DMS114 treated with DMSO at 0.1 percent for 48 hours (cell line): ENCODE measurements at regions not wholly inside any gene's neighbourhood (a gene's known extent, or its start where the extent isn't known, plus 50 kb on each side); places are given as distances from the start of the nearest gene placed in this dataset.
"Not testable (repeated sequence)": the region's sequence is repeated elsewhere in the genome, so short reads cannot be mapped to it uniquely, and the experiment has no call there.

Source experiments
- DNase-seq: peaks from one replicate; lab custom pipeline; 2025; ENCODE audit not compliant: unreplicated experiment; lab: John Stamatoyannopoulos, UW

DNA sequence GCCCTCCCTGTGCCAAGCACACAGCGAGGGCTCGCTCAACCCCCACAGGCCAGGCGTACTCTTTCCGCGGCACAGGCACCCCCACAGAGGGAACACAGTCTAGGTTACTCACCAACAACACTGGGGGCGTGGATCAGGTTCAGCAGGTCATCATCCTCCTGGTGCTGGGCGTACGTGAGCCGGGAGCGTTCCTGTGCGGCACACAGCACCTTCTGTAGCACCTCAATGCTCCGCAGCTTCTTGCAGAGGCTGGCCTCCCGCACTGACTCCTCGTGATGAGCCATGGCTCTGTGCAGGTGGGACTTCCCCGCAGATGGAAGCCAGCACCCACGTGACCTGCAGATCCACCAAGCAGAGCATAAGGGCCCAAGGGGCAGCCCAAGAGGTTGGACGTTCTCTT is 296.8 kb downstream of the GOLGA6L6 start:
- DNase-seq, result not testable (repeated sequence)

DNA sequence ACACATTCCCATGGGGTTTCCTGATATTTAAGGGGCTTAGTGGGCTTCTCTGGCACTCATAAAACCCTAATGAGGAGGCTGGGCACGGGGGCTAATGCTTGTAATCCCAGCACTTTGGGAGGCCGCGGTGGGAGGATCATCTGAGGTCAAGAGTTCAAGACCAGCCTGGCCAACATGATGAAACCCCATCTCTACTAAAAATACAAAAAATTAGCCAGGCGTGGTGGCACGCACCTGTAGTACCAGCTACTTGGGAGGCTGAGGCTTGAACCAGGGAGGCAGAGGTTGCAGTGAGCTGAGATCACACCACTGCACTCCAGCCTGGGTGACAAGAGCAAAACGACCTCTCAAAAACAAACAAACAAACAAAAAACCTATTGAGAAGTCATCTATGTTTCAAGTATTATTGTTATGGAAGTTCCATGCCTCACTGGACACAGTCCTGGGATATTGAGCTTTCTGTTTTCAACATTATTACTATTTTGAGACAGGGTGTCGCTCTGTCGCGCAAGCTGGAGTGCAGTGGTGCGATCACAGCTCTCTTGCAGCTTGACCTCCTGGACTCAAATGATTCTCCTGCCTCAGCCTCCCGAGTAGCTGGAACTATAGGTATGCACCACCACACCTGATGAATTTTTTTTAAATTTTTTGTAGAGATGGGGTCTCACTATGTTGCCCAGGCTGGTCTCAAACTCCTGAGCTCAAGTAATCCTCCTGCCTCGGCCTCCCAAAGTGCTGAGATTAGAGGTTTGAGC is 297.9 kb downstream of the GOLGA6L6 start:
- DNase-seq, result not testable (repeated sequence)

DNA sequence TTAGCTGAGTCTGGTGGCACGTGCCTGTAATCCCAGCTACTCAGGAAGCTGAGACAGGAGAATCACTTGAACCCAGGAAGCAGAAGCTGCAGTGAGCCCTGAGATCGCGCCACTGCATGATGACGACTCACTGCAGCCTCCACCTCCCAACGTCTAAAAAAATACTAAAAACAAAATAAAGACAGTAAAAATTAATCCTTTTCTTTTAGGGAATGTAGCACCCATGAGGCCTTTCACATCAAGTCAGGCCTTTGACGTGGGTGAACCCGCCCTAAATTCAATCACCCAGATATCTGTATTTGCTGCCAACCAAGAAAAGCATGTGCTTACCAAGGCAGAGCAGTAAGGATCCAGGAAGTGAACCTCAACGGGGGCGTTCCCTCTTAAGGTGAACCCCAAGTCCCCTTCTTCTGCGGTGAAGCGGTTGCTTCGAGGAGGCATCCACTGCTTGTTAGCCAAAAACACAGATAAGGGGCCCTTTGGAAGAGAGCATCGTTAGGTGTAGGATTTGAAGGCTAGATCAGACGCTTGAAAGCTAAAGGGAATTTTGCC is 301.2 kb downstream of the GOLGA6L6 start:
- not testable (repeated sequence) for DNase-seq

DNA sequence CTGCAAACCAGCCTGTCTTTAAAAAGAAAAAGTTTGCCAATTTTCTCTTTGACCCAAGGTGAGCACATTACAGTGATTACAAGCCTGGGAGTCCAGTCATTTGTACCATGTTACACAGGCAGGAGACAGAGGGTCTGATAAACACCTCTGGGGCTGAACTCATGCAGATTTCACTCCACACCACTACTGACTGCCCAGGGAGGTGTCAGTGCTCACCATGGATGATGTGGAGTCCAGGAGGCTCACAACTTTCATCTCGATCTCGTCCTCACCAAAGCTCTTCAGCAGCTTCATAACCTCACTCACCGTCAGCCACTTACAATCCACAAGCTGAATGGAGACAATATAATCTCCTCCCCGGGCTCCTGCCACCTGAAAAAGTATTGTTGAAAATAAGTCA is 302.4 kb downstream of the GOLGA6L6 start:
- DNase-seq, result not testable (repeated sequence)

DNA sequence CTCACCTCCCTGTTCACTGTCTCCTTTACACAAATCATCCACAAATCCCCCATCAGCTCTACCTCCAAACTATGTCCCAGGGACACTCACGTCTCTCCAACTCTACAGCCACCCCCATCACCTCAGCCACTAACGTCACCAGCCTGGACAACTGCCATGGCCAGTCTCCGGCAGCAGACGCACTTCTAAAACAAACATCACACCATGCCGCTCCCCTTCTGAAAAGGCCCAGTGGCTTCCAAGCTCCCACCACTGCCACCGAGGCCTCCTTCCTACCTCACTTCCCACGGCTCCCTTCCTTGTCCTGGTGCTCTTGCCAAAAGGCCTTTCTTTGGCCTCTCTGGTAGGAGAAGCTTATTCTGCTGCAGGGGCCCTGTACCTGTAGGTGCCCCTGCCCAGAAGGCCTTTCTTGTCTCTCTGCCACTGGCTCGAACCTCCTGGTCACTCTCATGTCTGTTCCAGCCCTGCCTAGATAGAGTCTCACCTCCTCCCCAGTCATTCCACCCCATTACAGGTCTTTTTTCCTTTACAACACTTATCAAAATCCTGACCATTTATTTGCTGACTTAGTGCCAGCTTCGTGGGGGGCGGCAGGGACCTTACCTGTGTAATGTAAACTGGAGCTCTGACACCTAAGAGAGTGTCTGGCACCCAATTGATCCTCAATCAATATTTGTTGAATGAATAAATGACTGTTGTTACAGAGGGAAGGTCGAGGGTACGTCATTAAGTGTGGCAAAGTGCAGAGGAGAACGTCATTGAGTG is 304.2 kb downstream of the GOLGA6L6 start:
- not testable (repeated sequence) for DNase-seq

DNA sequence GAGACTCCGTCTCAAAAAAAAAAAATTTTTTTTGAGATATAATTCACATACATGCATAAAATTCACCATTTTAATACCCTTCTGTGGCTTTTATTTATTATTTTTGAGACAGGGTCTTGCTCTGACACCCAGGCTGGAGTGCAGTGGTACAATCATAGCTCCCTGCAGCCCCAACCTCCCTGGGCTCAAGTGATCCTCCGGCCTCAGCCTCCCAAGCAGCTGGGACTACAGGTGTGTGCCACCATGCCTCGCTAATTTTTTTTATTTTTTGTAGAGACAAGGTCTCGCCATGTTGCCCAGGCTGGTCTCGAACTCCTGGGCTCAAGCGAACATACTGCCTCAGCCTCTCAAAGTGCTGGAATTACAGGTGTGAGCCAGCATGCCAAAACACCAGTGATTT is 305.9 kb downstream of the GOLGA6L6 start:
- DNase-seq, result not testable (repeated sequence)

DNA sequence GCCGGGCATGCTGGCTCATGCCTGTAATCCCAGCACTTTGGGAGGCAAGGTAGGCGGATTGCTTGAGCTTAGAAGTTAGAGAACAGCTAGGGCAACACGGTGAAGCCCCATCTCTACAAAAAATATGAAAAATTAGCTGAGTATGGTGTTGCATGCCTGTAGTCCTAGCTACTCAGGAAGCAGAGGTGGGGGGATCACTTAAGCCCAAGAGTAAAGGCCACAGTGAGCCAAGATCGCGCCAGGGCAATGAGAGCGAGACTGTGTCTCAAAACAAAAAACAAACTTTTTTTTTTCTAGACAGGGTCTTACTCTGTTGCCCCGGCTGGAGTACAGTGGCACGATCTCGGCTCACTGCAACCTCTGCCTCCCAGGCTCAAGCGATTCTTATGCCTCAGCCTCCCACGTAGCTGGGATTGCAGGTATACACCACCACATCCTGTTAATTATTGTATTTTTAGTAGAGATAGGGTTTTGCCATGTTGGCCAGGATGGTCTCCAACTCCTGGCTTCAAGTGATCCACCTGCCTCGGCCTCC is 307.5 kb downstream of the GOLGA6L6 start:
- DNase-seq, result not testable (repeated sequence)

DNA sequence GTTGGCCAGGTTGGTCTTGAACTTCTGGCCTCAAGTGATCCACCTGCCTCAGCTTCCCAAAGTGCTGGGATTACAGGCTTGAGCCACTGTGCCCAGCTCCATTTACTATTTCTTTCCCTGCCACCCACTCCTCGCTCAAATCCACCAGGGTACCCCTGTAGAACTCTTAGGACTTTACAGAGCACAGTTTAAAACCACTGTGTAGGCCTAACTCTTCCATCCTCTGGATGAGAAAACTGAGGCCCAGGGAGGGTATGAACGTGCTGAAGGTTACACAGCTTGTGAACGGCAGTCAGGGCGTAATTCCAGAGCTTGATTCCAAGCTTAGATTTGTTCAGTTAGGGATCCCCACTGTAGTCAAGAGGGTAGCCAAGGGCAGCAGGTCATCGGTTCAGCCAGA is 309.1 kb downstream of the GOLGA6L6 start:
- not testable (repeated sequence) for DNase-seq

DNA sequence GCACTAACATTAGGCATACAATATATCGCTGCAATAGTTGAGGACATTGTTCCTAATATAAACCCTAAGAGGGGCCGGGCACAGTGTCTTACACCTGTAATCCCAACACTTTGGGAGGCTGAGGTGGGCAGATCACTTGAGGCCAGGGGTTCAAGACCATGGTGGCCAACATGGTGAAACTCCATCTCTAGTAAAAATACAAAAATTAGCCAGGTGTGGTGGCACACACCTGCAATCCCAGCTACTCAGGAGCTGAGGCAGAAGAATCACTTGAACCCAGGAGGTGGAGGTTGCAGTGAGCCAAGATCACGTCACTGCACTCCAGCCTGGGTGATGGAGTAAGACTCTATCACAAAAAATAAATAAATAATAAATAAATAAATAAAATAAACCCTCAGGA is 310.9 kb downstream of the GOLGA6L6 start:
- not testable (repeated sequence) for DNase-seq

DNA sequence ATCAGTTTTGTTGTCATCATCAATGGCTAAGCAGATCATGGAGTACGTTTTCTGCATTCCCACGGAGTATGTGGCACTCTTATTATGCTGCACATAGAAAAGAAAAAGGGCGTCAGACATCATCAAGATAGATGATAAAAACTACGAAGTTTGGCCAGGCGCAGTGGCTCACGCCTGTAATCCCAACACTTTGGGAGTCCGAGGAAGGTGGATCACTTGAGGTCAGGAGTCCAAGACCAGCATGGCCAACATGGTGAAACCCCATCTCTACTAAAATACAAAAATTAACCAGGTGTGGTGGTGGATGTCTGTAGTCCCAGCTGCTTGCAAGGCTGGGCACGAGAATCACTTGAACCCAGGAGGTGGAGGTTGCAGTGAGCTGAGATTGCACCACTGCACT is 312.8 kb downstream of the GOLGA6L6 start:
- not testable (repeated sequence) for DNase-seq

DNA sequence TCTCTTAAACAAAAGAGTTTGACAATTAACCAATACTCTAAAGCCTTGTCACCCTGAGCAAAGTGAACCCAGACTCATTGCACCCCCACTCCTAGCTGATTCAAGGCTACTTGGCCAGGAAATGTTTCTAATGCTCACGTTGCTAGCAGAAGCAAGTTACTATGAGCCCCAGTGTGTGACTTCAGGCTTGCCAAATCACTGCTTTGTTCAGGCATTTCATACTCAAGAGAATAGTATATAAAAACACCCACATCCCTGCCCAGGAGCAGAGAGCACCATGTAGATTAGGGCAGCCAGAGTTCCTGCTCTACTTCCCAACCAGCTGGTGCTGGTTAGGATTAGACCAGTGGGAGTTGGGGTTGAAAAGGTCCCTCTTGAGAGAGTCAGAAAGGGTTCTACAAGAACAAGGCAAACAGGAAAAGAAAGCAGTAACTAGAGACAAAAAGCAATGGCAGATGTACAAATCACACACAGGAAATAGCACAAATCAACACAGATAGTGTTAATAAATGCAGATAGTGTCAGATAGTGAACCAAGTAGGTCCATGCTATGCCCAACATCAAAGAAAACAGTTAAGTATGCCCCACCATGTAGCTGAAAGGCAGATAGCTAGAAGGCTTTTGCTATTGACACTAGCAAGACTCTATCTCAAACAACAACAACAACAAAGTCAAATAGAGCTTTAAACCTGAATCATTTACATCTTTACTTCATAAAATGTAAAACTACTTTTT is 314.3 kb downstream of the GOLGA6L6 start:
- not testable (repeated sequence) for DNase-seq

DNA sequence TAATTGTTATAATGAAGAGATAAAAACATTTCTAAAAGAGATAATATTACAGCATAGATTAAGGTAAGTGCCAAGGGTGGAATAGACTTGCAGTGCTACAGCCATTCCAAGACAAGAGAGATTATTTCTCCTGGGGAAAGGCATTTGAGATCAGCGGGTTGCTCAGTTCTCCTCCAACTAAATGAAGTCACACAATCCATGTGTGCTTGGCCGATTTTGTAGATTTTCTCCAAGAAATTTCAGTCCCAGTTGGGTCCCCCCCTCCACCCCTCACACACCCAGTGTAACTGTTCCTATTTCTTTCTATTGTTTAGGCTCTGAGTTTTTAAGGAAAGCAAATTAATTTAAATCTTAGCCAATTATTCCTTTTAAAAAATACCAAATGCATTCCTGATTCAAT is 315.1 kb downstream of the GOLGA6L6 start:
- DNase-seq, result not testable (repeated sequence)

DNA sequence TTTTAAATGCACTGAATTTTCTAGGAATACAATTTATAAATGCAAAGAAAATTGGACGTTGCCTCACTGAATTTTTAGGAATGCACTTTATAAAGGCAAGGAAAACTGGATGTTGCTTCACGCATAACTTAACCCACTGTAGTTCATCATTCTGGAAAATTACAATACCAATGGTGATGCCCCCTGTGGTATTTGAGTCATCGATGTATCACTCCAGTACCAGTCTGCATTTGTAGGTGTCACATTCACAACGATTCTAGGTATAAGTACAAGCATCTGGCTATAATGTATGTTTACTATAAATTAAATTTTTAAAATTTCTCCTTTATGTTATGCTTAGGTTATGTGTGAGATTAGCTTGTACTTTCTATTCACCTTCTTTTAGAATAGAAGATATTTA is 320.5 kb downstream of the GOLGA6L6 start:
- DNase-seq, result not testable (repeated sequence)

DNA sequence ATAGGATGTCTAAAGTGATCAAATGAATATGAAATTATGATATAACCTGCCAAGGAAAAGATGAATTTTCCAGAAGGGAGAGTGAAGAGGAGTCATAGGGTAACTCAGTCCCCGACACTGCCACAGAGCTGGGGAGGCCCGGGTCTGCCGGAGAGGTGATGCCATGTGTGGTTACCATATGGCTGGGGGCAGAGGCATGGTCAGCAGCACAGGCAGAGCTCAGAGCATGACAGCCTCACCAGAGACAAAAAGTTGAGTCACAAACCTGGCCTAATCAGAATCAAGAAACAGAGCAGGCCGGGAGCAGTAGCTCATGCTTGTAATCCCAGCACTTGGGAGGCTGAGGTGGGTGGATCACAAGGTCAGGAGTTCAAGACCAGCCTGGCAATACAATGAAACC is 322.4 kb downstream of the GOLGA6L6 start:
- not testable (repeated sequence) for DNase-seq

DNA sequence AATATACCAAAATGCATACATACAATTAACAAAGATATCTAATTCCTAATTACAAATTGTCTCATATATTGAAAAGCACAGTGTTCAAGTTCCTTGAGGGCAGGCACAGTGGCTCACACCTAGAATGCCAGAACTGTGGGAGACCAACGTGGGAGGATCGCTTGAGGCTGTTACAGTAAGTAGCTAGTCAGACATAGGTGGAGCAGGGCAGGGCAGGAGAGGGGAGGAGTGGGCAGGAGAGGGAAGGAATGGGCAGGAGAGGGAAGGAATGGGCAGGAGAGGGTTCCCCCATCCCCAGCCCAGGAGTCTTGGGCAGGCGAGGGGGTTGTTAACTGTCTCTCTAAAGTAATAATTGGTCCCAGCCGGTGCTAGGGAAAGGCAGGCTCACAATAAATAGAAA is 325.9 kb downstream of the GOLGA6L6 start:
- not testable (repeated sequence) for DNase-seq

DNA sequence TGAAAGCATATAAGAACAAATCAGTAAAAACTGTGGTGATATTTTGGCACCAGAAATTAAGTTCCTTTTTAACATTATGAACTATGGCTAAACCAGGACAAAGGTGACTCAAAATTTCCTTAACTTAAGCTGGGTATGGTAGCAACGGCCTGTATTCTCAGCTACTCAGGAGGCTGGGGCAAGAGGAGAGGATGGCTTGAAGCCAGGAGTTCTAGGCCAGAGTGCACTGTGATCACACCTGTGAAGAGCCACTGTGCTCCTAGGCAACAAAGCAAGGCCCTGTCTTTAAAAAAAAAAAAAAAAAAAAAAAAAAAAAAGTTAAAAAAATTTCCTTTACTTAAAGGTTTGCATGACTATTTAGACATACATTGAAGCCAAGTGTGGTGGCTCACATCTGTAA is 327.5 kb downstream of the GOLGA6L6 start:
- not testable (repeated sequence) for DNase-seq

DNA sequence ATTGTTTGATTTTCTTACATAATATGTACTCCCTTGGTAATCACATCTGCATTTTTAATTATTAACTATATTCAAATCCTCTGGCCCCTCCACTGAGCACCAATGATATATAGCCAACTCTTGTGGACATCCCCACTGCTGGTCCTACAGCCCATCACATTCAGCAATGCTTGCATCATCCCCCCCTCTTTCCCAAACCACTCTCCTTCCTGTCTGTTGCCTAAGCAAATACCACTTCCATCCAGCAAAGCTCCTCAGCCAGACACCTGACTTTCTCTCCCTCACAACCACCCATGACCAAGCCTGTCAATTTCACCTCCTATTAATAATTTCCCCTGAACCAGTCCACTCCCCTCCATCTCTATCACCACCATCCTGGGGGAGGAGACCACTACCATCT is 330.1 kb downstream of the GOLGA6L6 start:
- not testable (repeated sequence) for DNase-seq

DNA sequence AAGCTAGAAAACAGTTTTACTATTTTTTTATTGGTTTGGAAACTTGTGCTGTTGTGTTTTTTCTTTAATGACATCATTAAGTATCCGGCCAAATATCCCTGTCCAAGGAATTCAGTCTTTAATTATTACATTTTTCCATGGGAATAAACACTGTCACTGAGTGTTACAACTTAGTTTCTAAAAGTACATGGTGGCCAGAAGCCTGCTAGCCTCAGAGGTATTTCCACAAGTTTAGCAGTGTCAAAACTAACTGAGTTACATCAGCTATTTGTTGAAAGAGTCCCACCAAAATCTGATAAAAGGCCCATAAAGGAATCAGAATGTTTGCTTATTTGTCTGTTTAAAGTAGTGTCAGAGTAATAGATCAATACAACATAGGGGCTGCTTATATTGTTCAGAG is 331.6 kb downstream of the GOLGA6L6 start:
- DNase-seq, result not testable (repeated sequence)

DNA sequence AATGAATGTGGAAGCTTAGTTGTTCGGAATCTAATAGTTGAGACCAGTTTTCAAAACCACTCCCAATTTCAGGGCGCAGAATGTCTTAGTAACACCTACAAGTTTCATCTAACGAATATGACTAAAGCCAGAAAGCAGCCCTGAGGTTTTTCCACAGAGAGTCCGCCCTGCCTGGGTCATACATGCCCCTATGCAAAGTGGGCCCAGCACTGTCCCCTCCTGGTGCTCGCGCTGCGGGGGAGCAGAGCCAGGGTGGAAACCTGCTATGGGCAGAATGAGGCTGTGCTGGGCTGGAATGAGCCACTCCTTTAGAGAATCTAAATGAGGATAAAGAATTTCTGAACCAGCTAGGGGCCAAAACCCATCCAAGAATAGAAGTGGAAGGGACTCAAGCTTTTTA is 334.0 kb downstream of the GOLGA6L6 start:
- DNase-seq, result not testable (repeated sequence)

DNA sequence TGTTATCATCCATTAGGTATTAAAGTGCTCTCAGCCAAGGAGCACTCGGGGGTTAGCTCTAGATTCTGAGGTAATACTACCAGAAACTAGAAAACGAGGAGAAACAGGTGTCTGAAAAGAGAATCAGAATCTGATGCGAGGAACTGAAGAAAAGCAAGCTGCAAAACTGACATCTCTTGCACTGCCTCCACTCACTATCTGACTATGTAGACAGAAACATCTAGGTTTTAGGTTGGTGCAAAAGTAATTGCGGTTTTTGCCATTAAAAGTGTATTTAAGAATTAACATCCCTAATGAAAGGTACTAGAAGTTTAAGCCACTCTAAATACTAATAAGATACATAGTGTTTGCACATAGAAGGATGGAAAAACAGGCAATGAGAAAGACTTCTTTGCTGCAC is 334.4 kb downstream of the GOLGA6L6 start:
- not testable (repeated sequence) for DNase-seq
